ENCODE measurements at regions not wholly inside any gene's neighbourhood (a gene's known extent, or its start where the extent isn't known, plus 50 kb on each side); places are given as distances from the start of the nearest gene placed in this dataset.
"Not testable (repeated sequence)": the region's sequence is repeated elsewhere in the genome, so short reads cannot be mapped to it uniquely, and the experiment has no call there.

- not testable (repeated sequence) for TF ChIP-seq RARB (CRISPR knock-in tag; IDR thresholded peaks at IDR 0.05); PPARA (CRISPR knock-in tag; IDR thresholded peaks at IDR 0.05; ENCODE audit: borderline replicate concordance); PATZ1 (CRISPR knock-in tag; IDR thresholded peaks at IDR 0.05; ENCODE audit: borderline replicate concordance); TSHZ2 (CRISPR knock-in tag; IDR thresholded peaks at IDR 0.05); ESRRG (CRISPR knock-in tag; IDR thresholded peaks at IDR 0.05); ZFP30 (CRISPR knock-in tag; IDR thresholded peaks at IDR 0.05); CSDC2 (CRISPR knock-in tag; IDR thresholded peaks at IDR 0.05); ARNTL (CRISPR knock-in tag; IDR thresholded peaks at IDR 0.05; ENCODE audit: borderline replicate concordance, low read depth); CSRNP3 (CRISPR knock-in tag; IDR thresholded peaks at IDR 0.05); GLIS3 (CRISPR knock-in tag; IDR thresholded peaks at IDR 0.05); CREB5 (CRISPR knock-in tag; IDR thresholded peaks at IDR 0.05; ENCODE audit: low read depth); BACH2 (CRISPR knock-in tag; IDR thresholded peaks at IDR 0.05; ENCODE audit: borderline replicate concordance); POU6F1 (CRISPR knock-in tag; IDR thresholded peaks at IDR 0.05; ENCODE audit: borderline replicate concordance, low read depth)
These were observed 642.3 kb upstream of the SYNCRIP start for GRCh38 chr6:86284809-86285480.

Data from SK-N-SH treated with all-trans-retinoic acid at 6 μM for 48 hours (cell line).